Gastrocnemius medialis (tissue), 4 donors: ENCODE measurements at regions not wholly inside any gene's neighbourhood (a gene's known extent, or its start where the extent isn't known, plus 50 kb on each side); places are given as distances from the start of the nearest gene placed in this dataset.

Source experiments
- ATAC-seq, 2 donors: fragments of 150-250 bp; one replicate each; pipeline ENCODE4 v1.9.1; 2016
- DNase-seq, 2 donors: peaks; one replicate each; pipeline ENCODE4 v3.0.0-alpha.2; 2019
- H3K27ac ChIP-seq, 4 donors: fragments of 200-600 bp; sonication (generic); 1 replicate in 1 of 4; 2 replicates in 3 of 4; pipeline ENCODE4 v1.5.1; 2016 to 2018; ENCODE audit warnings: mild to moderate bottlenecking in 2 of 4, moderate library complexity in 1 of 4
- H3K27me3 ChIP-seq, 3 donors: fragments of 200-600 bp; sonication (generic) in 2 of 3; 1 replicate in 1 of 3; 2 replicates in 2 of 3; pipeline versions ENCODE4 v1.5.1 to v1.6.0; 2016 to 2019; ENCODE audit warnings: mild to moderate bottlenecking in 1 of 3, moderate library complexity in 1 of 3
- H3K36me3 ChIP-seq, 2 donors: fragments of 200-600 bp; sonication (generic) in 1 of 2; one replicate each; pipeline ENCODE4 v1.5.1; 2017 to 2018
- H3K4me1 ChIP-seq, 2 donors: fragments of 200-600 bp; sonication (generic) in 1 of 2; one replicate each; pipeline ENCODE4 v1.5.1; 2016 to 2017; ENCODE audit warnings: mild to moderate bottlenecking in 2 of 2
- H3K4me3 ChIP-seq, 4 donors: fragments of 200-600 bp; sonication (generic) in 3 of 4; 1 replicate in 1 of 4; 2 replicates in 3 of 4; pipeline ENCODE4 v1.5.1; 2016 to 2019; ENCODE audit warnings: mild to moderate bottlenecking in 2 of 4
- H3K9me3 ChIP-seq, 3 donors: fragments of 200-600 bp; sonication (generic) in 2 of 3; 1 replicate in 1 of 3; 2 replicates in 2 of 3; pipeline ENCODE4 v1.5.1; 2016 to 2019
- POLR2A ChIP-seq, 2 donors: fragments of 450-650 bp; IDR thresholded peaks; one replicate each; pipeline ENCODE4 v1.6.1; 2017; ENCODE audit warnings: antibody characterized with exemption in 2 of 2, mild to moderate bottlenecking in 2 of 2, moderate library complexity in 2 of 2
- in situ Hi-C, 4 donors: fragments of 200-750 bp; cut with MboI; loops; one replicate each; pipeline versions ENCODE4 v1.15.0 to v1.8.0; 2017; ENCODE audit warnings: low sequenced_read_pairs in 4 of 4
- intact Hi-C: fragments of 100-400 bp; cut with DNase I; formaldehyde crosslinking; loops from one replicate; pipeline ENCODE4 v1.15.1; 2023; ENCODE audit warnings: low total_unique reads
- TF ChIP-seq, protein P1 (sequence below), 5 experiments: fragments of 450-650 bp in 3 of 5; fragments of 200-600 bp in 2 of 5; sonication (generic) in 2 of 5; IDR thresholded peaks in 4 of 5; conservative IDR thresholded peaks in 1 of 5; 1 replicate in 4 of 5; 2 replicates in 1 of 5; pipeline ENCODE4 v1.5.1; 2016 to 2019; ENCODE audit warnings: antibody characterized with exemption in 5 of 5, mild to moderate bottlenecking in 3 of 5, moderate library complexity in 3 of 5

DNA sequence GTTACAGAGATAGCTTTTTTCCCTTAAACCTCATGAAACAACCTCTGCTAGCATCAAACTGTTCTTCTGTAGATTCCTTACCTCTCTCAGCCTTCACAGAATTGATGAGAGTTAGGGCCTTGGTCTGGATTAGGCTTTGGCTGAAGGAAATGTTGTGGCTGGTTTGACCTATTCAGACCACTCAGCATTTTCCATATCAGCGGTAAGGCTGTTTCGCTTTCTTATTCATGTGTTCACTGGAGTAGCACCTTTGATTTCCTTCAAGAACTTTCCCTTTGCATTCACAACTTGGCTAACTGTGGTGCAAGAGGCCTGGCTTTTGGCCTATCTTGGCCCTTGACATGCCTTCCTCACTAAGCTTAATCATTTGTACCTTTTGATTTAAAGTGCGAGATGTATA lies 50.7 kb upstream of the NRXN3 start:
- DNase-seq = no peak
- Histone ChIP-seq H3K4me3 (no peak overlapping the region), H3K4me1 (no peaks in the 10 kb centered on the region), H3K27ac (no peak overlapping the region), H3K36me3 (no peaks in the 10 kb centered on the region), H3K27me3 (no peaks in the 10 kb centered on the region), H3K9me3 (no peaks in the 10 kb centered on the region)
- intact Hi-C loops (no loop called here), in situ Hi-C loops (no loop called here)
- TF ChIP-seq, protein P1, sequence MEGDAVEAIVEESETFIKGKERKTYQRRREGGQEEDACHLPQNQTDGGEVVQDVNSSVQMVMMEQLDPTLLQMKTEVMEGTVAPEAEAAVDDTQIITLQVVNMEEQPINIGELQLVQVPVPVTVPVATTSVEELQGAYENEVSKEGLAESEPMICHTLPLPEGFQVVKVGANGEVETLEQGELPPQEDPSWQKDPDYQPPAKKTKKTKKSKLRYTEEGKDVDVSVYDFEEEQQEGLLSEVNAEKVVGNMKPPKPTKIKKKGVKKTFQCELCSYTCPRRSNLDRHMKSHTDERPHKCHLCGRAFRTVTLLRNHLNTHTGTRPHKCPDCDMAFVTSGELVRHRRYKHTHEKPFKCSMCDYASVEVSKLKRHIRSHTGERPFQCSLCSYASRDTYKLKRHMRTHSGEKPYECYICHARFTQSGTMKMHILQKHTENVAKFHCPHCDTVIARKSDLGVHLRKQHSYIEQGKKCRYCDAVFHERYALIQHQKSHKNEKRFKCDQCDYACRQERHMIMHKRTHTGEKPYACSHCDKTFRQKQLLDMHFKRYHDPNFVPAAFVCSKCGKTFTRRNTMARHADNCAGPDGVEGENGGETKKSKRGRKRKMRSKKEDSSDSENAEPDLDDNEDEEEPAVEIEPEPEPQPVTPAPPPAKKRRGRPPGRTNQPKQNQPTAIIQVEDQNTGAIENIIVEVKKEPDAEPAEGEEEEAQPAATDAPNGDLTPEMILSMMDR (IDR thresholded peaks at IDR 0.05 in 4 of 5, conservative IDR thresholded peaks at IDR 0.05 in 1 of 5) = no peak
- no peak for TF ChIP-seq POLR2A (IDR thresholded peaks at IDR 0.05)
- ATAC-seq = no peak
